ENCODE measurements at regions not wholly inside any gene's neighbourhood (a gene's known extent, or its start where the extent isn't known, plus 50 kb on each side); places are given as distances from the start of the nearest gene placed in this dataset.

GRCh38 chr21:33162436-33162951 lies 67.2 kb upstream of the IFNAR2 start:
- no peaks in the 10 kb centered on the region for H3K36me3 ChIP-seq (ENCODE audit: control insufficient read depth in 4 of 4, insufficient read depth in 3 of 4, low read depth in 1 of 4, low read length in 3 of 4)
- WGBS = 53% methylated on average over 15 of the region's 15 CpGs
- no peak overlapping the region for H3K4me3 ChIP-seq (ENCODE audit: low read depth in 1 of 3, low read length in 3 of 3)
- H3K27me3 ChIP-seq (ENCODE audit: control insufficient read depth in 4 of 4, insufficient read depth in 4 of 4, low read length in 3 of 4) = peaks cover 0 to 11% (median 1%) of the 10 kb centered on the region in 4 donors
- no peak for DNase-seq (ENCODE audit: low spot score)
- H3K27ac ChIP-seq (ENCODE audit: low read depth in 1 of 2, low read length in 2 of 2) = no peak overlapping the region
- H3K9me3 ChIP-seq (ENCODE audit: control insufficient read depth in 4 of 4, low read length in 3 of 4) = peaks cover 2 to 16% (median 13%) of the 10 kb centered on the region in 4 donors
- H3K4me1 ChIP-seq (ENCODE audit: control insufficient read depth in 4 of 4, insufficient read depth in 4 of 4, low read length in 3 of 4) = no peaks in the 10 kb centered on the region
- no peak overlapping the region for H3K9ac ChIP-seq (ENCODE audit: low read depth in 1 of 2, low read length in 2 of 2)
- TF ChIP-seq HNF4G (IDR thresholded peaks at IDR 0.05) (no peak), TAF1 (conservative IDR thresholded peaks at IDR 0.05) (no peak), FOXA1 (IDR thresholded peaks at IDR 0.05) (no peak), NR2F2 (IDR thresholded peaks at IDR 0.05) (no peak), JUND (IDR thresholded peaks at IDR 0.05) (no peak), SP1 (IDR thresholded peaks at IDR 0.05) (no peak), ATF3 (IDR thresholded peaks at IDR 0.05) (no peak), YY1 (IDR thresholded peaks at IDR 0.05) (no peak), RXRA (IDR thresholded peaks at IDR 0.05) (no peak), RAD21 (IDR thresholded peaks at IDR 0.05) (no peak)

GRCh38 chr21:33168886-33169285 lies 60.9 kb upstream of the IFNAR2 start:
- H3K27ac ChIP-seq (ENCODE audit: low read depth in 1 of 2, low read length in 2 of 2) = no peak overlapping the region
- H3K9me3 ChIP-seq (ENCODE audit: control insufficient read depth in 4 of 4, low read length in 3 of 4) = peaks cover 0 to 2% (median under 1%) of the 10 kb centered on the region in 4 donors
- H3K4me1 ChIP-seq (ENCODE audit: control insufficient read depth in 4 of 4, insufficient read depth in 4 of 4, low read length in 3 of 4) = no peaks in the 10 kb centered on the region
- H3K9ac ChIP-seq (ENCODE audit: low read depth in 1 of 2, low read length in 2 of 2) = no peak overlapping the region
- DNase-seq (ENCODE audit: low spot score) = no peak
- no peak for TF ChIP-seq EGR1 (IDR thresholded peaks at IDR 0.05; ENCODE audit: low read depth in 2 of 2)
- no peak for TF ChIP-seq REST (IDR thresholded peaks at IDR 0.05)
- no peaks in the 10 kb centered on the region for H3K27me3 ChIP-seq (ENCODE audit: control insufficient read depth in 4 of 4, insufficient read depth in 4 of 4, low read length in 3 of 4)
- H3K36me3 ChIP-seq (ENCODE audit: control insufficient read depth in 4 of 4, insufficient read depth in 3 of 4, low read depth in 1 of 4, low read length in 3 of 4) = no peaks in the 10 kb centered on the region
- H3K4me3 ChIP-seq (ENCODE audit: low read depth in 1 of 3, low read length in 3 of 3) = no peak overlapping the region
- WGBS = 81% methylated on average over 6 of the region's 6 CpGs

- WGBS = 80% methylated on average over 14 of the region's 14 CpGs
- no peak for DNase-seq (ENCODE audit: low spot score)
- no peak for TF ChIP-seq JUND (IDR thresholded peaks at IDR 0.05)
- TF ChIP-seq ATF3 (IDR thresholded peaks at IDR 0.05) = no peak
- TF ChIP-seq GABPA (IDR thresholded peaks at IDR 0.05 in 1 of 2, conservative IDR thresholded peaks at IDR 0.05 in 1 of 2) = no peak
- TF ChIP-seq EGR1 (IDR thresholded peaks at IDR 0.05; ENCODE audit: low read depth in 2 of 2) = no peak
- no peak for TF ChIP-seq ZBTB33 (IDR thresholded peaks at IDR 0.05)
Observed at GRCh38 chr21:33169359-33169758, 60.4 kb upstream of the IFNAR2 start.

More at GRCh38 chr21:33169359-33169758, 60.4 kb upstream of the IFNAR2 start:
- Histone ChIP-seq H3K36me3 (ENCODE audit: control insufficient read depth in 4 of 4, insufficient read depth in 3 of 4, low read depth in 1 of 4, low read length in 3 of 4) (no peaks in the 10 kb centered on the region), H3K27me3 (ENCODE audit: control insufficient read depth in 4 of 4, insufficient read depth in 4 of 4, low read length in 3 of 4) (no peaks in the 10 kb centered on the region), H3K27ac (ENCODE audit: low read depth in 1 of 2, low read length in 2 of 2) (no peak overlapping the region), H3K4me3 (ENCODE audit: low read depth in 1 of 3, low read length in 3 of 3) (no peak overlapping the region), H3K9me3 (ENCODE audit: control insufficient read depth in 4 of 4, low read length in 3 of 4) (no peaks in the 10 kb centered on the region), H3K9ac (ENCODE audit: low read depth in 1 of 2, low read length in 2 of 2) (no peak overlapping the region), H3K4me1 (ENCODE audit: control insufficient read depth in 4 of 4, insufficient read depth in 4 of 4, low read length in 3 of 4) (no peaks in the 10 kb centered on the region)

All from liver (tissue), 7 donors.